ENCODE measurements at regions not wholly inside any gene's neighbourhood (a gene's known extent, or its start where the extent isn't known, plus 50 kb on each side); places are given as distances from the start of the nearest gene placed in this dataset.

DNA sequence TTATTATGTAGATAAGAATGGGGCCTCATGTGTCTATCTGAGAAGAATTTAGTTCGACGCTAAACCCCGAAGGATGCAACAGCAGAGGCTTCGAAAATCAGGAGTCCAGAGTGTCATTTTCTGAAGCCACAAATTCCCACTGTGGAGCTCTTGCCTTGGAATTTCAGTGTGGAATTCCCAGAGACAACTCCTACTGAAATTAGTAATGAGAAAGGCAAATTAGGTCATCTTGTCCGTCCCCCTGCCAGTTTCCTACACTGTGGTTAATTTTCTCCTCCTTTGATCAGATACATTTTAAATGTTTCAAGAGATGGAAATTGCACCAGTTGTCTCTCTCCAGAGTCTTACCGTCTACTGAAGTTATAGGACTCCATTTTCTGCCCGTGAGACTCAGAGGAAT is 633.6 kb downstream of the BNC2 start:
- Mint-ChIP-seq H3K4me1 (ENCODE audit: low read depth, unreplicated experiment) (peaks cover 11% of the 10 kb centered on the region), H3K9me3 (ENCODE audit: low read depth, unreplicated experiment) (peaks cover 5% of the 10 kb centered on the region), H3K4me3 (ENCODE audit: low read depth, unreplicated experiment) (no peak overlapping the region), H3K36me3 (ENCODE audit: insufficient read depth, unreplicated experiment) (no peaks in the 10 kb centered on the region), H3K27me3 (ENCODE audit: unreplicated experiment) (no peaks in the 10 kb centered on the region), H3K27ac (ENCODE audit: unreplicated experiment) (no peak overlapping the region)
- no peak for DNase-seq
- intact Hi-C loops (cut with micrococcal nuclease; ENCODE audit: unreplicated experiment) = no loop called here
- CTCF ChIA-PET = no interaction called here
- no peak for TF ChIP-seq CTCF (IDR thresholded peaks at IDR 0.05; ENCODE audit: unreplicated experiment)
- BruUV-seq (replicated peaks) = no TSS peak

DNA sequence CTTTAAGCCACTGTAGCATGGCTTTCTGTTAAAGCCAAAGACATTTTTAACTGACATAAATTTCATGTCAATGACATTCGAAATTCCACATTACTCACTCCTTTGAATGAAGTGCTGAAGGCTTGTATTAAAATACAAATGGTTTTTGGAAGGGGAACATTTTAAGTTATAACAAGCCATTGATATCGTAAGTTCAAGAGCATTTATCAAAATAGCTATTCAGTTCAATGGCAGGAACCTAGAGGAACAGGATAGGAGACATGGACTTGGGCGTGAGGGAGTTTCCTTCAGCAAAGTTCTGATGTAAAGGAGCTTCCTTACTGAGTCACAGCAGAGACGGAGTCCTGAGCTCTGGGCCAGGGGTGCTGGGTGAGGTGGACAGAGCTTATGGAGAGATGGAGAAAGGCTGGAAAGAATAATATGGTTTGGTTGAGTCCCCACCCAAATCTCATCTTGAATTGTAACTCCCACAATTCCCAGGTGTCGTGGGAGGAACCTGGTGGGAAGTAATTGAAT is 631.8 kb downstream of the BNC2 start:
- BruUV-seq (replicated peaks) = no TSS peak
- peaks cover 17% of the 10 kb centered on the region for H3K4me1 Mint-ChIP-seq (ENCODE audit: low read depth, unreplicated experiment)
- intact Hi-C loops (cut with micrococcal nuclease; ENCODE audit: unreplicated experiment) = no loop called here
- no peak overlapping the region for H3K4me3 Mint-ChIP-seq (ENCODE audit: low read depth, unreplicated experiment)
- CTCF ChIA-PET = no interaction called here
- no peak for TF ChIP-seq CTCF (IDR thresholded peaks at IDR 0.05; ENCODE audit: unreplicated experiment)
- peaks cover 5% of the 10 kb centered on the region for H3K9me3 Mint-ChIP-seq (ENCODE audit: low read depth, unreplicated experiment)
- no peaks in the 10 kb centered on the region for H3K27me3 Mint-ChIP-seq (ENCODE audit: unreplicated experiment)
- no peak overlapping the region for H3K27ac Mint-ChIP-seq (ENCODE audit: unreplicated experiment)
- no peaks in the 10 kb centered on the region for H3K36me3 Mint-ChIP-seq (ENCODE audit: insufficient read depth, unreplicated experiment)
- DNase-seq = no peak

DNA sequence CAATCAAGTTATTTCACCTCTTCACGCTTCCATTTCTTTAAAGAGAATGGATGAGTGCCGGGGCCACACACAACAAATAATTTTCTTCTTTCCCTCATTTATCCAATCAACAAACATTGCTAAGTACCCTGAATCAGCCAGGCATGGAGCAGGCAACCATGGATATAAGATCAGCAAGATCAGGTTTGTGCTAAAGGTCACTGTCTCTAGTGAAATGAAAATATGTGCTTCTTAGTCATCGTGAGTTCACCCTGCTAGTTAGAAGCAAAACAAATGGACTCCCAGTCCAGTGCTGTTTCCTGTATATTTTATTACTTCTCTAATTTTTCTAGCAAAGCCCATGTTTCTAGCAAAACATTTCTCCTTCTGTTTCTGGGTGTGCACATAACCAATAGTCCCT is 629.2 kb downstream of the BNC2 start:
- H3K4me3 Mint-ChIP-seq (ENCODE audit: low read depth, unreplicated experiment) = no peak overlapping the region
- H3K4me1 Mint-ChIP-seq (ENCODE audit: low read depth, unreplicated experiment) = peaks cover 29% of the 10 kb centered on the region
- no peaks in the 10 kb centered on the region for H3K27me3 Mint-ChIP-seq (ENCODE audit: unreplicated experiment)
- H3K9me3 Mint-ChIP-seq (ENCODE audit: low read depth, unreplicated experiment) = no peaks in the 10 kb centered on the region
- DNase-seq = no peak
- TF ChIP-seq CTCF (IDR thresholded peaks at IDR 0.05; ENCODE audit: unreplicated experiment) = no peak
- intact Hi-C loops (cut with micrococcal nuclease; ENCODE audit: unreplicated experiment) = no loop called here
- CTCF ChIA-PET = no interaction called here
- peak overlapping the region; percentile 76 for H3K27ac Mint-ChIP-seq (ENCODE audit: unreplicated experiment)
- H3K36me3 Mint-ChIP-seq (ENCODE audit: insufficient read depth, unreplicated experiment) = no peaks in the 10 kb centered on the region
- no TSS peak for BruUV-seq (replicated peaks)

- Mint-ChIP-seq H3K4me1 (ENCODE audit: low read depth, unreplicated experiment) (peaks cover 36% of the 10 kb centered on the region), H3K9me3 (ENCODE audit: low read depth, unreplicated experiment) (no peaks in the 10 kb centered on the region), H3K27me3 (ENCODE audit: unreplicated experiment) (no peaks in the 10 kb centered on the region), H3K27ac (ENCODE audit: unreplicated experiment) (peak overlapping the region; percentile 32), H3K4me3 (ENCODE audit: low read depth, unreplicated experiment) (no peak overlapping the region), H3K36me3 (ENCODE audit: insufficient read depth, unreplicated experiment) (no peaks in the 10 kb centered on the region)
- BruUV-seq (replicated peaks) = no TSS peak
- no peak for TF ChIP-seq CTCF (IDR thresholded peaks at IDR 0.05; ENCODE audit: unreplicated experiment)
- no peak for DNase-seq
- intact Hi-C loops (cut with micrococcal nuclease; ENCODE audit: unreplicated experiment) = no loop called here
- CTCF ChIA-PET = interaction anchor here (0.8 kb wide), 1 partner anchor 623 kb away, joined by 3 read pairs; no protein-coding TSS in a partner anchor
Measured at GRCh38 chr9:16243798-16244197, 626.7 kb downstream of the BNC2 start.
